PC-9 (cell line): ENCODE measurements at regions not wholly inside any gene's neighbourhood (a gene's known extent, or its start where the extent isn't known, plus 50 kb on each side); places are given as distances from the start of the nearest gene placed in this dataset.

ENCODE experiments used
- EZH2 ChIP-seq: fragments of 200-600 bp; sonication (generic); IDR thresholded peaks from 2 replicates; pipeline ENCODE4 v1.8.0; 2017; ENCODE audit warnings: antibody characterized with exemption, low read depth
- TF ChIP-seq, protein P1 (sequence below): fragments of 200-600 bp; sonication (generic); conservative IDR thresholded peaks from 2 replicates; pipeline ENCODE4 v1.6.1; 2017; ENCODE audit warnings: mixed run types, antibody characterized with exemption, mild to moderate bottlenecking, moderate library complexity

DNA sequence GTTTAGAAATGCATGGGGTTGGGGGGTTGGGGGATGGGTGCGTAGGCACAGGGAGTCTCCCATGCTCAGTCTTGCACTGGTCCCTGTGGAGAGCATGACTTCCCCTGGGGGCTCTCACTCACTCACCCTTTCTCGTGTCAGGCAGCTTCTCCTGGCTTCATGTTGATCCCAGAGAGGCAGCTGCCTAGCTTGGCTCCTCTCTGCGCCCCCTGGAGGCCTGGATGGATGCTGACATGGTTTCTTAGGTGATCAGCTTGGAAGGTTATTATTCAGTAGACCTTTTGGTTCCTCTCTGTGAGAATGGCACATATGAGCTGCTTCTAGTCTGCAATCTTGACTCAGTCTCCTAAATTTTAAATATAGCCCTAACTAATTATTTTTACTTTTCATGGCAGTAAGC, 109.3 kb upstream of the FAM83B start:
- TF ChIP-seq, protein P1, sequence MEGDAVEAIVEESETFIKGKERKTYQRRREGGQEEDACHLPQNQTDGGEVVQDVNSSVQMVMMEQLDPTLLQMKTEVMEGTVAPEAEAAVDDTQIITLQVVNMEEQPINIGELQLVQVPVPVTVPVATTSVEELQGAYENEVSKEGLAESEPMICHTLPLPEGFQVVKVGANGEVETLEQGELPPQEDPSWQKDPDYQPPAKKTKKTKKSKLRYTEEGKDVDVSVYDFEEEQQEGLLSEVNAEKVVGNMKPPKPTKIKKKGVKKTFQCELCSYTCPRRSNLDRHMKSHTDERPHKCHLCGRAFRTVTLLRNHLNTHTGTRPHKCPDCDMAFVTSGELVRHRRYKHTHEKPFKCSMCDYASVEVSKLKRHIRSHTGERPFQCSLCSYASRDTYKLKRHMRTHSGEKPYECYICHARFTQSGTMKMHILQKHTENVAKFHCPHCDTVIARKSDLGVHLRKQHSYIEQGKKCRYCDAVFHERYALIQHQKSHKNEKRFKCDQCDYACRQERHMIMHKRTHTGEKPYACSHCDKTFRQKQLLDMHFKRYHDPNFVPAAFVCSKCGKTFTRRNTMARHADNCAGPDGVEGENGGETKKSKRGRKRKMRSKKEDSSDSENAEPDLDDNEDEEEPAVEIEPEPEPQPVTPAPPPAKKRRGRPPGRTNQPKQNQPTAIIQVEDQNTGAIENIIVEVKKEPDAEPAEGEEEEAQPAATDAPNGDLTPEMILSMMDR: peak; percentile 52; the same call in 1 of the 2 replicates
- TF ChIP-seq EZH2: no peak
